Kidney (tissue), 13 donors: ENCODE measurements at regions not wholly inside any gene's neighbourhood (a gene's known extent, or its start where the extent isn't known, plus 50 kb on each side); places are given as distances from the start of the nearest gene placed in this dataset.
A peak's percentile ranks its signal among the peaks of the same experiment; 100 is the strongest.

Experiments used
- DNase-seq, 5 donors: peaks; one replicate each; pipeline ENCODE4 v3.0.0-alpha.2; 2013 to 2020
- FAIRE-seq: peaks from 2 replicates; lab custom pipeline; 2012; peaks lifted over from hg19 to GRCh38; lab: Jason Lieb, UNC
- H3K27ac ChIP-seq, 2 donors: one replicate each; pipeline ENCODE4 v1.7.0; 2013; ENCODE audit warnings: low read depth in 2 of 2, low read length in 2 of 2, inconsistent platforms in 1 of 2
- H3K27me3 ChIP-seq: one replicate; pipeline ENCODE4 v1.7.1; 2013; ENCODE audit warnings: low read length, inconsistent platforms; ENCODE audit not compliant: control insufficient read depth, insufficient read depth
- H3K36me3 ChIP-seq, 3 donors: one replicate each; pipeline versions ENCODE4 v1.7.0 to v1.7.1; 2013; ENCODE audit warnings: low read length in 3 of 3, control low read depth in 1 of 3, inconsistent platforms in 1 of 3; ENCODE audit not compliant: insufficient read depth in 3 of 3, control insufficient read depth in 2 of 3
- H3K4me1 ChIP-seq, 3 donors: one replicate each; pipeline versions ENCODE4 v1.7.0 to v1.7.1; 2013; ENCODE audit warnings: low read length in 3 of 3, inconsistent platforms in 1 of 3, low read depth in 1 of 3; ENCODE audit not compliant: control insufficient read depth in 2 of 3, insufficient read depth in 2 of 3
- H3K4me3 ChIP-seq, 3 donors: one replicate each; pipeline versions ENCODE4 v1.7.0 to v1.8.1; 2013; ENCODE audit warnings: low read length in 3 of 3, control low read depth in 1 of 3, inconsistent platforms in 1 of 3
- H3K9ac ChIP-seq, 3 donors: one replicate each; pipeline versions ENCODE4 v1.7.0 to v1.7.1; 2013; ENCODE audit warnings: low read length in 3 of 3, control low read depth in 1 of 3, inconsistent platforms in 1 of 3
- H3K9me3 ChIP-seq, 3 donors: one replicate each; pipeline versions ENCODE4 v1.7.0 to v1.7.1; 2013; ENCODE audit warnings: low read length in 3 of 3, control low read depth in 1 of 3, inconsistent platforms in 1 of 3; ENCODE audit not compliant: control insufficient read depth in 2 of 3, insufficient read depth in 1 of 3
- CTCF ChIP-seq: IDR thresholded peaks from 3 replicates; pipeline ENCODE4 v1.5.1; 2012; ENCODE audit warnings: mild to moderate bottlenecking, moderate library complexity, borderline replicate concordance; ENCODE audit not compliant: insufficient read depth; ENCODE audit errors: extremely low read depth
- intact Hi-C: fragments of 100-400 bp; cut with DNase I; formaldehyde crosslinking; loops from one replicate; pipeline ENCODE4 v1.11.1; 2022
- donor health status: control.
- donor health status: control.
- donor health status: control.
- donor health status: control.
- donor health status: control.
- donor health status: DM: yes; HTN: yes; CAD: no.
- donor health status: Normal renal cell carcinoma (clear cell type).

GRCh38 chr16:79363035-79363434 lies 237.5 kb downstream of the MAF start:
- no peaks in the 10 kb centered on the region for H3K27me3 ChIP-seq
- FAIRE-seq = no peak

DNA sequence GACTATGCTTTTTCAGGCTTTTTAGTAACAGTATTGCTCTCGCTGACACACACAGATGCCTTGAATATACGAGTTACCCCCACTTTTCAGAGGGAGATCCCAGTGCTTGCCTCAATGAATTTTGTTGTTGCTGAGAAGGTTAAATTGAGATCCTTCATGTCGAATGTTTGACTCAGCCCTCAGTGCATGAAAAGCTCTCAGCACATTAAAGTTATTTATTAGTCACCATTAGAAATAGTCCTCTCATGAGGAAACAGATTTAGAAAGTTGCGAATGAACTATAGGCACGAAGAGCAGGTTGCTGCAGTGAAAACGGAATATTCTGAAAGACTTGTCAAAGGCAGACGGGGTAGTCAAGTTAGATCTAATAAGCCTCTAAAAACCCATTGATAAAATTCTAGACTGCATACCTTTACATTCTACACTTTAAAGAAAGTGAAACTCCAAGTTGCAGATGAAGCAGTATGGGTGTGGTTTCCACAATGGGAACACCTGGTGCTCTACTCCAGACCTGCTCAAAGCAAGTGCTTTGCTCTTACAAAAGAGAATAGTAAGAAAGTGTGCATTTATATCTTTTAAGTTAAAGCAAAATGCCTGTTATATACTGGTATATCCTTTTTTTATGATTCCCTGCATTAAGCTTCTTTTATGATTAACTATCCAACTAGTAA lies 238.1 kb downstream of the MAF start:
- no peak for FAIRE-seq
- DNase-seq = peak in 1 of 5 donors; percentile 11
- intact Hi-C loops = no loop called here
- Histone ChIP-seq H3K27me3 (no peaks in the 10 kb centered on the region), H3K9ac (no peak overlapping the region), H3K27ac (no peak overlapping the region), H3K4me1 (no peaks in the 10 kb centered on the region), H3K4me3 (no peak overlapping the region), H3K36me3 (no peaks in the 10 kb centered on the region), H3K9me3 (no peaks in the 10 kb centered on the region)
- TF ChIP-seq CTCF = no peak

More at GRCh38 chr16:79363035-79363434, 237.5 kb downstream of the MAF start:
- Histone ChIP-seq H3K9ac (no peak overlapping the region), H3K9me3 (no peaks in the 10 kb centered on the region), H3K4me1 (no peaks in the 10 kb centered on the region), H3K36me3 (no peaks in the 10 kb centered on the region), H3K27ac (no peak overlapping the region), H3K4me3 (no peak overlapping the region)
- TF ChIP-seq CTCF = no peak
- no peak for DNase-seq
- intact Hi-C loops = no loop called here

GRCh38 chr16:79361132-79361751 lies 239.3 kb downstream of the MAF start:
- H3K4me3 ChIP-seq = no peak overlapping the region
- H3K27me3 ChIP-seq = no peaks in the 10 kb centered on the region
- DNase-seq (peak in 3 of 5 donors; percentile 19 to 30 (median 29)), FAIRE-seq (no peak)
- no peaks in the 10 kb centered on the region for H3K36me3 ChIP-seq
- no peaks in the 10 kb centered on the region for H3K4me1 ChIP-seq
- no peak overlapping the region for H3K27ac ChIP-seq
- intact Hi-C loops = no loop called here
- H3K9ac ChIP-seq = no peak overlapping the region
- H3K9me3 ChIP-seq = no peaks in the 10 kb centered on the region
- TF ChIP-seq CTCF = no peak
